Stimulated activated CD4-positive, alpha-beta T cell treated with anti-CD3 and anti-CD28 coated beads, Interleukin-2, amount 100 ng/mL, for 24 hours (primary cell): ENCODE measurements at regions not wholly inside any gene's neighbourhood (a gene's known extent, or its start where the extent isn't known, plus 50 kb on each side); places are given as distances from the start of the nearest gene placed in this dataset.
A peak's percentile ranks its signal among the peaks of the same experiment; 100 is the strongest.

ENCODE experiments used
- DNase-seq, 2 donors: peaks; one replicate each; pipeline ENCODE4 v3.0.0-alpha.2; 2020

- DNase-seq, result no peak
Observed at GRCh38 chrX:109312757-109313156, 169.1 kb downstream of the GUCY2F start.

- no peak for DNase-seq
Observed at GRCh38 chrX:109310031-109310430, 171.9 kb downstream of the GUCY2F start.

GRCh38 chrX:109301177-109301576 is 180.7 kb downstream of the GUCY2F start:
- DNase-seq, result no peak

- no peak for DNase-seq
Observed at GRCh38 chrX:109300415-109300814, 181.5 kb downstream of the GUCY2F start.

GRCh38 chrX:109299091-109299490 is 182.8 kb downstream of the GUCY2F start:
- DNase-seq, result no peak

GRCh38 chrX:109294097-109294814 is 187.6 kb downstream of the GUCY2F start:
- DNase-seq, result no peak

- no peak for DNase-seq
Observed at GRCh38 chrX:109283870-109284269, 198.0 kb downstream of the GUCY2F start.

- no peak for DNase-seq
Observed at GRCh38 chrX:109281483-109282275, 200.2 kb downstream of the GUCY2F start.

GRCh38 chrX:109274806-109275205 is 207.1 kb downstream of the GUCY2F start:
- DNase-seq, result no peak

GRCh38 chrX:109270580-109271484 is 211.1 kb downstream of the GUCY2F start:
- DNase-seq, result peak in 1 of 2 donors; percentile 34

- DNase-seq, result no peak
Observed at GRCh38 chrX:109268340-109268739, 213.5 kb downstream of the GUCY2F start.

GRCh38 chrX:109266034-109266433 is 215.9 kb downstream of the GUCY2F start:
- DNase-seq, result no peak

GRCh38 chrX:109264878-109265277 is 217.0 kb downstream of the GUCY2F start:
- no peak for DNase-seq

GRCh38 chrX:109261279-109261678 is 220.6 kb downstream of the GUCY2F start:
- DNase-seq, result no peak

GRCh38 chrX:109252789-109253188 is 229.1 kb downstream of the GUCY2F start:
- no peak for DNase-seq

GRCh38 chrX:109218761-109219160 is 263.1 kb downstream of the GUCY2F start:
- DNase-seq, result no peak

GRCh38 chrX:109199726-109200125 is 282.2 kb downstream of the GUCY2F start:
- no peak for DNase-seq

- no peak for DNase-seq
Observed at GRCh38 chrX:109190542-109190941, 291.3 kb downstream of the GUCY2F start.

- no peak for DNase-seq
Observed at GRCh38 chrX:109187473-109188168, 294.3 kb downstream of the GUCY2F start.

- DNase-seq, result no peak
Observed at GRCh38 chrX:109186939-109187338, 294.9 kb downstream of the GUCY2F start.

GRCh38 chrX:109184506-109185139 is 297.3 kb downstream of the GUCY2F start:
- no peak for DNase-seq

GRCh38 chrX:109172091-109172602 is 309.7 kb downstream of the GUCY2F start:
- no peak for DNase-seq
